HG02938 (cell line): ENCODE measurements at regions not wholly inside any gene's neighbourhood (a gene's known extent, or its start where the extent isn't known, plus 50 kb on each side); places are given as distances from the start of the nearest gene placed in this dataset.
A peak's percentile ranks its signal among the peaks of the same experiment; 100 is the strongest.

ENCODE experiments used
- ATAC-seq: cut with Tn5 transposase; IDR thresholded peaks from one replicate; pipeline ENCODE4 v1.9.1; 2021; ENCODE audit warnings: mild to moderate bottlenecking, moderate library complexity; ENCODE audit not compliant: unreplicated experiment

GRCh38 chr5:87099291-87099839 is 168.3 kb upstream of the RASA1 start:
- ATAC-seq = no peak

- no peak for ATAC-seq
Measured at GRCh38 chr5:87099968-87100367, 167.7 kb upstream of the RASA1 start.

GRCh38 chr5:87101321-87101720 is 166.4 kb upstream of the RASA1 start:
- no peak for ATAC-seq

- ATAC-seq = no peak
Measured at GRCh38 chr5:87102841-87103240, 164.8 kb upstream of the RASA1 start.

- ATAC-seq = peak; percentile 97
Measured at GRCh38 chr5:87103616-87104287, 163.9 kb upstream of the RASA1 start.

- ATAC-seq = no peak
Measured at GRCh38 chr5:87105577-87105976, 162.1 kb upstream of the RASA1 start.

- no peak for ATAC-seq
Measured at GRCh38 chr5:87109746-87110145, 157.9 kb upstream of the RASA1 start.

- ATAC-seq = no peak
Measured at GRCh38 chr5:87110721-87111120, 157.0 kb upstream of the RASA1 start.

GRCh38 chr5:87113861-87114260 is 153.8 kb upstream of the RASA1 start:
- no peak for ATAC-seq

GRCh38 chr5:87114631-87115030 is 153.1 kb upstream of the RASA1 start:
- no peak for ATAC-seq

- no peak for ATAC-seq
Measured at GRCh38 chr5:87115839-87116364, 151.8 kb upstream of the RASA1 start.

GRCh38 chr5:87116825-87117512 is 150.7 kb upstream of the RASA1 start:
- peak; percentile 89 for ATAC-seq

GRCh38 chr5:87119588-87119987 is 148.1 kb upstream of the RASA1 start:
- ATAC-seq = no peak

- ATAC-seq = peak; percentile 31
Measured at GRCh38 chr5:87120518-87121303, 147.0 kb upstream of the RASA1 start.

GRCh38 chr5:87121304-87122150 is 146.2 kb upstream of the RASA1 start:
- peak; percentile 68 for ATAC-seq

GRCh38 chr5:87122151-87122977 is 145.3 kb upstream of the RASA1 start:
- no peak for ATAC-seq

GRCh38 chr5:87125766-87126165 is 141.9 kb upstream of the RASA1 start:
- no peak for ATAC-seq

GRCh38 chr5:87126869-87127268 is 140.8 kb upstream of the RASA1 start:
- ATAC-seq = no peak

GRCh38 chr5:87127426-87127825 is 140.3 kb upstream of the RASA1 start:
- ATAC-seq = no peak
